GM18511 (cell line): ENCODE measurements at regions not wholly inside any gene's neighbourhood (a gene's known extent, or its start where the extent isn't known, plus 50 kb on each side); places are given as distances from the start of the nearest gene placed in this dataset.
A peak's percentile ranks its signal among the peaks of the same experiment; 100 is the strongest.

ENCODE experiments used
- ATAC-seq: cut with Tn5 transposase; IDR thresholded peaks from one replicate; pipeline ENCODE4 v1.9.1; 2021; ENCODE audit warnings: mild to moderate bottlenecking, moderate library complexity; ENCODE audit not compliant: unreplicated experiment

DNA sequence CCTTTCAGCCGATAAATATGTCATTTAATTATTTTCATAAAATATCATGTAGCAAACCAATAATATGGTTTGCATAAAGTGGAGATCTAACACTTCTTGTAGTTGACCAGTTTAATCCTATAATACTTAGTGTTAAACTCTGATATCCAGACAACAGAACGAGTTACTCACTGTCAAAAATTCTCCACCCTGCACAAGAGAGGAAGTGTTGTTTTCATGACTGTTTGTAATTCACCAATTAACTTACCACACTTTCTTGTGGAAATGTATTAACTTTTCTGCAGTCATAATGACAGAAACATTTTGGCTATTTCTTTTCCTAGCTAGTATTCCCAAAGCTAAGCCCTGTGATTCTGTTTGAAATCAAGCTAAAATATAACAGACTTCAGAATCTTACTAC is 555.3 kb upstream of the FTMT start:
- no peak for ATAC-seq

DNA sequence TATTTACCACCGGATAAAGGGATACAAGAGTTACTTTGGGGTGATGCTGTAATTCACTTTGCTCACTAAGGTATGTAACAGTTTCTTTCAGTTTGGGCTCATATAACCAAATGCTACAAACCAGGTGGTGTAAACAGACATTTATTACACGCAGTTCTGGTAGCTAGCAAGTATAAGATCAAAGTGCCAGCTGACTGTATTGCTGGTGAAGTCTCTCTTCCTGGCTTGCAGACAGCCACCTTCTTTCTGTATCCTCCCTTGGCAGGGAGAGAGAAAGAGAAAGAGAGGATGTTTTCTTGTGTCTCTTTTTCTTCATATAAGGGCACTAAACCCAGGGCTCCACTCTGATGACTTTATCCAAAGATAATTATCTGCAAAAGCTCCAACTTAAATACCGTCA is 552.5 kb upstream of the FTMT start:
- no peak for ATAC-seq

DNA sequence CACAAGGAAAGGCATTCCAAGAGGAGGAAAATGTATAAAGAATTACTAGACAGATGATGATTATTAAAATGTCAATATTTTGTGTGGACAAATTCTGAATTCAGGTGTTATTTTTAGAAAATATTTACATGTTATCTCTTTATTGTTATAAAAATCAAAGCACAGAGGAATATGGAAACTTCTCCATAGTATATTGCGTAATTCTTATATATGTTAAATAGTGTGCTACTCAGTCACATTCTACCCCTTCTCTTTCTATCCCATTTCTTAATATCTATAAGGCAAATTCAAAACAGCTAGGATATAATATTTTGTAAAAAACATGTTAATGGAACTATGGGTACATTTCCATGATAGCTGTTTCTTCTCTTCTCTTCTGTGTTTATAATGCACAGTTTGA is 546.8 kb upstream of the FTMT start:
- no peak for ATAC-seq

DNA sequence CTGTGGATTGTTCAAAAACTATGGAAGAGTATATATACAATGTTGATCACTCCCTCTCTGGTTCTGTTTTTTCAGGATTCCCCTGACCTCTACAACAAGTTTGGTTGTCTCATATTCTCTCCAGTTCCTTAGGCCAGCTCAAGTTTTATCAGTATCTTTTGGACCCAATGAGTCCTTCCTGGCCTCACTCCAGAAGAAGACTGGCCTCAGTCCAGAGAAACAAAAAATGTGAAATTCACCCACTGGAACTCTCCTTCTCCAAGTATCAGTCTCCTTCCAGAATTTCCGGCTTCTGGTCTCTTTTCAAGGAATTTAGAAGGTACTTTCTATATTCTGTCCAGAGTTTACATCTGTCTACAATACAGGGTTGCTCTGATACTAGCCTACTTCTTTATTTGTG is 537.8 kb upstream of the FTMT start:
- no peak for ATAC-seq

DNA sequence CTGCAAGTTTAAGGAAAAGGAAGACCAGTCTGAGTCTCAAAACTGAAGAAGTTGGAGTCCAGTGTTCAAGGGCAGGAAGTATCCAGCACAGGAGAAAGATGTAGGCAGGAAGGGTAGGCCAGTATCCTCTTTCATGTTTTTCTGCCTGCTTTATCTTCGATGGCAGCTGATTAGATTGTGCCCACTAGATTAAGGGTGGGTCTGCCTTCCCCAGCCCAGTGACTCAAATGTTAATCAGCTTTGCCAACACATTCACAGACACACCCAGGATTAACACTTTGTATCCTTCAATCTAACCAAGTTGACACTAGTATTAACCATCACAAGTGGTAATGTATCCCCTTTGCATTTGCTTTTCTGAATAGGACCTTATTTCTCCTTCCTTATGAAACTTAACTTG is 535.9 kb upstream of the FTMT start:
- no peak for ATAC-seq

DNA sequence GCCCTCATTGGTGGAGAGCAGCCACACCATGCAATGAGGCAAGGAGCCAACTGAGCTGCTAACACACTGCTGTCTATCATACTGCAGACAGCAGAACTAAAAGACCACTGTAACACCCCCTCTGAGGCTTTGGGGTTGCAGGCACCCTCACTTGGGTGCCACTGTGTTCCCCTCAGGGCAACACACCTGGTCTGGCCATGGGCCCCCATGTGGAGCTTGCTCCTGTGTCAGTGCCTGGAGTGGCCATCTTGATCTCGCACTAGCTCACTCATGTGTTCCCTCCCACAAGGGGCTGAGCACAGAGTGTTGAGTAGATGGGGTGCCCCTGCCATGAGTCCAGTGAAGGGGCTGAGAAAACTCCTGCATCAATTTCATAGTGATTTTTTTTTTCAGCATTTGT is 532.4 kb upstream of the FTMT start:
- no peak for ATAC-seq

DNA sequence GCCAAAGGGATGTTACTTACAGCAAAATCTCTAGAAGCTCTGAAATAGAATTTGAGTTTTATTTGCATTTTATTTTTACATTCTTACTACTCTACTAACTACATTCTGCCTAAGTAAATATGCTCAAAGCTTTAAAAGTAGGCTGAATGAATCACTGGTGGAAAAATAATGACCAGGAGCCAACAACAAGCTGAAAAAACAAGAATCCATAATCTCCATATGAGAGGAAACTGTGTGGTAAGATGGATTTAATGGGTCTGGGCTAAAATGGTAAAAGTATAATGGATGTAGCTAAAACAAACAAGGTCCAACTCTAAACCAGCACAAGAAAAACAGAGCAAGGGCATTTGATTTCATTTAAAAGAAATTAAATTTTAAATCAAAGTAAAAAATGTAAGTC is 525.8 kb upstream of the FTMT start:
- no peak for ATAC-seq

DNA sequence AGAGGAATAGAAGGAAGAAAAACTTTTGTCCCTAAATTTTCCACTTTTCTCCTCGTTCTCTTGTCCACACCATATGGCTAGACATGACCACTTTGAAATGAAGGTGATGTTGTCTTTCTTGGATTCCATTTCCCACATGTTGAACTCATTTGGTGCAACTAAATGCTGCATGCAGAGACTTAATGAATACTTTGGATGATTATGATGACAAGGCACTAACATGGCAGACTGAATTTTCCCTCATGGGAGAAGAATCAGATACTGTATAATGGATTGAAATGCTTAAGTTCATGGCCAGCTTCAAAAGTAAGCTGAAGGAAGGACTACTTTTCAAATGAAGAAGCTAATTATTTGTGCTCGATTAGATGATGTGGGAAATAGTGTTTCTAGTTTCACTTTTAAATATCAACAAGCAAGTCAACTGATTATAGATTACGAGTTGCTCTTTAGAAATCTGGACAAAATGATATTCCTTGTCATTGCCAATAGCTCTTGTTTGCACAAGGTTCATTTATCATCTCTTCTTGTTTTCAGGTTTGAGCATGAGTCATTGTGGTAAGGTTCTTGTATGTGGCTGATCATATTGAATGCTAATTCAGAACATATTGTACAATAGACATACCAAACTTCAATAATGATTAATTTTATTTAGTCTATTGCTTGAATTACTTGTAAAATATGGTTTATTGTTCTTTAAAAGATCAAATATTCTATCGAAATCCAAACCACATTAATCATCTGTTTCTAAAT is 501.3 kb upstream of the FTMT start:
- no peak for ATAC-seq

DNA sequence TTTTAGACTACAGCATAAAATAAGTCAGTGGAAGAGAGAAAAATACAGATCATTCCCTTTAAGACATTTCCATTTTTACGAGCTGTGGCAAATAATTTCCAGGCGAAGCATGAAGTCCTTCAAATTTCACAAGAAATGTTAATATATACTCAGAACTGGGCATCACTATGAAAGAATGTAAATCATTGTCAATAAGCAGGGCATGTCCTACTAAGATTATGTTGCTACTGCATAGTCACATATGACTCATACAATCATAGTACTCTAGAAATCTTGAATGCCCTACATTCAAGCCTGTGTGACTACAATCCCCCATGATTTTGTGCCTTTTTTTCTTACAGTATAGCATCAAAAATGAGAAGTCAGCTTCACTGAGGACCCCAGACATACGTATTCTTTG is 485.2 kb upstream of the FTMT start:
- ATAC-seq = no peak

DNA sequence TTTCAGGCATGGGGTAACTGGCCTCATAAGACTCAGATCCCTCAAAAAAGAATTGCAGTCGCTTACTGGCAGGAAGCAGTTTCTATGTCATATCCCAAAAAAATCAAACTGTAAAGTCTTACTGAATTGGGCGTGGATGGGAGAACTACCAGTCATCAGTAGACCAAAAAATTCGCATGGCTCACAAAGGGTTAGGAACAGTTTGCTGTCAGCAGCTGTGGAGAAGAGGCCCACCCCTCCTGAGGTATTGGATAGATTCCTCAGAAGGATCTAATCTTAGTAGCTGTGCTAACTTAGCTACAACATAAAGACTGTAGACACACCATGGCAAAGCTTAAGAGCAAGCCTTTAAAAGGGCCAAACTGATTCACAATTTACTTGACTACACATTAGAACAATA is 478.3 kb upstream of the FTMT start:
- ATAC-seq = no peak

DNA sequence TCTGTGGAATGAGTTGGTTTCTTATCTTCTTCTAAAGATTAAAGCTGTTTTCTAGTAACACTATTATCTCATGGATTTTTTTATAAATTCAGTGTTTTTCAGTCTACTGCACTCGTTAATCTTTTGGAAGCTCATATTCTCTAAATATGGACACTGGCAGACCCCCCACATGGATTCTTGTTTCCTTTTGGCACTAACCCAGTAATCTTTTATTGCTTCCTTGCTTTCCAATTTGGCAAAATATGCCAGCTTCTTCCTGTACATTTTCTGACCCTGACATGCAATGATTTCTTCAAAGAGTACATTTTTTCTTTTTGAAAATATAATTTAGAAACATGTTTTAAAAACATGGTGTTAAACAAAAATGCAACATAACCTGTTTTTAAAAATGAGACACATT is 474.2 kb upstream of the FTMT start:
- no peak for ATAC-seq

DNA sequence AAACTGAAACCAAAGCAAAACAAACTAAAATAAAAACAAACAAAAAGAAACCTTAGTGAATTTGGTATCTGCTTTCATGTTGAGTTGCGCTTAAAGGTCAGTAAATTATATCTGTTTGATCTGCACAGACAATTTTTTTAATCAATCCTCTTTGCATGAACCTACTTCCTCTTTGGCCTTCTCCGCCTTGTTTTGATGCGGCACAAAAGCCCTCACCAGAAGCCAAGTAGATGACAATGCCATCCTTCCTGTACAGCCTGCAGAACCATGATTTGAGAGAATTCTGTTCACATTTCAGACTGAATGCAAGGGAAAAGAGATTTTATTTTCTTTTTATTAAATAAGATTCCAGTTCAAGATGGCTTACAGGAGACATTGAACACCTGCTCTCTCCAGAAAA is 473.6 kb upstream of the FTMT start:
- ATAC-seq = no peak

DNA sequence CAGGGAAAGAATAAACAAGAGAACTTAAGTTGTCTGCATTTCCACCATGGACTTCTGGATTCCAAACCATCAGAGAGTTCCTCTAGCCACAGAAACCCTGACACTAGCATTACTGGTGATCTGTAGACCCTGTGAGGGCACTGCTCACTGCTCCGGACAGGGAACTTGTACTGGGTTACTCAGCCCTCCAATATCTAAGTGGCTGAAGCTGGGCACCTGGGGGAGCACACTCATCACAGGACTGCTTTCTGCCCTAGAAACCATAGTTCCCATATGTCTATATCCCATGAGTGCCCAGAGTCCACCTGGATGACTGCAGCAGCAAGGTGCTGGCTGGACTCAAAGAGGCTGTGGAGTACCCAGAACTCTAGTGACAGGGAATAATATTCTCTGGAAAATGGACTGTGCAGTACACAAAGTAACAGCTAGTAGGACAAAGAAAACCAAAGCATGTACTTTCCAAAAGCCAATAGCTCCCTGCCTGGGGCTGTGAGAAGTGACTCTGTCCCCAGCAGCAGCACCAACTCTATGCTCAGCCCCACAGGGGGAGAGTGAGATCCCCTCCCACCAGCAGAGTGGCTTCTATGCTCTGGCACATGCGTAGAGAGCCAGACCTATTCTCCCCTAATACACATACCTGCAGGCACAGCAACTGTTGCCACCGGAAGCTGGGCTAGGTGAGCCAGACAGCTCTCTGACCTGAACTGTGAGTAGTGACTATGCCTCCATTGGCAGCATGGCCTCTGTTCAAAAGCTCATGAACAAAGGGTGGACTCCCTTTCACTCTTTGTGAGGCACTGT is 472.9 kb upstream of the FTMT start:
- ATAC-seq = no peak

DNA sequence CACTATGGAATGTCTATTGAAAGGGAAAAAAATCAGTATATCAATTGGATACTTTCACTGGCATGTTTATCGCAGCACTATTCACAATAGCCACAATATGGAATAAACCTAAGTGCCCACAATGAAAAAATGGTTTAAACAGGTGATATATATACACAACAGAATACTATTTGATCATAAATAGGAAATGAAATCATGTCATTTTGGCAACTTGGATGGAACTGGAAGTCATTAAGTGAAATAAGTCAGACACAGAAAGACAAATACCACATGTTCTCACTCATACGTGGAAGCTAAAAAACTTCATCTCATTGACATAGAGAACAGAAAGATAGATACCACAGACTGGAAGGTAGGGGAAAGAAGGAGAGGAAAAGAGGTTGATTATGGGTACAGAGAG is 471.6 kb upstream of the FTMT start:
- ATAC-seq = no peak

DNA sequence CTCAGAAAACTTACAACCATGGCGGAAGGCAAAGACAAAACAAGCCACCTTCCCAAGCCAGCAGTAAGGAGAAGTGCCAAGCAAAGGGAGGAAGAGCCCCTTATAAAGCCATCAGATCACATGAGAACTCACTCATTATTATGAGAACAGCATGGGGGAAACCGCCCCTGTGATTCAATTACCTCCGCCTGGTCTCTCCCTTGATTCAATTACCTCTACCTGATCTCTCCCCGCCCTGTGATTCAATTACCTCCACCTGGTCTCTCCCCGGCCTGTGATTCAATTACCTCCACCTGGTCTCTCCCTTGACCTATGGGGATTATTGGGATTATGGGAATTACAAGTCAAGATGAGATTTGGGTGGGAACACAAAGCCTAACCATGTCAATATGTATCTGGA is 467.3 kb upstream of the FTMT start:
- ATAC-seq = no peak

DNA sequence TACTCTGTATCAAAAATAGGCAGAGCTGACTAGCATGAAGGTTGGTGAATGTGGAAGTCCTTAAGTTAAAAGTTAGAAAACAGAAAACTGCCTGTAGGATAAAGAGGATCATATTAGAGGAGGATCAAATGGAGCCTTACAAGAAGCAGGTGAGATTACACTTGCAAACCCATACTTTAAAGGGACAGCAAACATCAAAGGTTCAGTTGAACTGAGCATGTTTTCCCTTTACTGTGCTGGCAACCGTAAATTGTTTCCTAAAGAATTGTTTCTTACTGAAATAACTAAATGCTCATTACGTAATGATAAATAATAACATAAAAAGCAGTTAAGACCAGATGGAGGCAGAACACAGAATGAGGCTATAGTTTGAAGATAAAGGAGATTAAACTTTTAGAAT is 465.3 kb upstream of the FTMT start:
- ATAC-seq = no peak

DNA sequence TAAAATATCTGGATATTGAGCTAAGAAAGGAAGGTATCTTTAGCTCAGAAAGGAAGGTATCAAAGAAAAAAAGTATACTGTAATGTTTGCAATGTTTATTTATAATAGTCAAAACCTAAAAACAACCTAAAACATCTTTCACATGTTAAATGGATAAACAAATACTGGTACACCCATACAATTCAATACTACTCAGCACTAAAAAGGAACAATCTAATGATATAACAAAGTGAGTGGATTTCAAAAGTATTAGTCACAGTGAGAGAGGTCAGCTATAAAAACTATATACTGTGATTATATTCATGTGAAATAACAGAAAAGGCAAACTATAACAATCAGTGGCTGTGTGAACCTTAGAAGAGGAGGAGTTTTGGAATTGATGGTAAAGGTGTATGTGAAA is 455.0 kb upstream of the FTMT start:
- no peak for ATAC-seq

DNA sequence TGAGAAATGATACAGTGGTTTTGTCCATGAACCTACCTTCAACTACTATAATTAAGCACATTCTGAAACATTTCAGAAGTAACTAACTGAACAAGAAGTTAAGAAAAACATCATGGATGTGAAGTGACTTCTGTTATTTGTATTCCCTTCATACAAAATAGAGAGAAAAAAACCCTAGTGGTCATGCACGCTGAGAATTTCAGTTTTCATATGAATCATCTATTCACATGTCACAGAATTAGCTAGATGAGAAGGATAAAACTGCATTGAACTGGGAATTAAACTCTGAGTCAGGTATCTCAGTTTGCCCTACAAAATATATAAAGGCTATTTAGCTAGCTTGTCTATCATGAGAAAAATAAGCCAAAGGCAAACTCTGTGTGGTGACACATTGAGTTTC is 451.8 kb upstream of the FTMT start:
- peak; percentile 94 for ATAC-seq

DNA sequence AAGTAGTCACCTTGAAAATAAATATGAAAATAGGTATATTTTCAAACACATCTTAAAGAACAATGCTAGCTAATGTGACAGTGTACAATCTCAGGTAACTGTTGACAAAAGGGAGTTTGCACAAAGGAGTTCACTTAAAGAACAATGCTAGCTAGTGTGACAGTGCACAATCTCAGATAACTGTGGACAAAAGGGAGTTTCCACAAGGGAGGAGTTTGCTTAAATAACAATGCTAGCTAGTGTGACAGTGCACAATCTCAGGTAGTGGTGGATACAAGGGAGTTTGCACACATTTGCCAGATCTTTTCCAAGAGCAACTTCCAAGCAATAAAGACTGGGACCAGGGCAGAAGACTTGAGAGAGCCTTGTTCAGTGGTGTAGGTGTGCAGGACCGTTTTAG is 442.9 kb upstream of the FTMT start:
- ATAC-seq = no peak

DNA sequence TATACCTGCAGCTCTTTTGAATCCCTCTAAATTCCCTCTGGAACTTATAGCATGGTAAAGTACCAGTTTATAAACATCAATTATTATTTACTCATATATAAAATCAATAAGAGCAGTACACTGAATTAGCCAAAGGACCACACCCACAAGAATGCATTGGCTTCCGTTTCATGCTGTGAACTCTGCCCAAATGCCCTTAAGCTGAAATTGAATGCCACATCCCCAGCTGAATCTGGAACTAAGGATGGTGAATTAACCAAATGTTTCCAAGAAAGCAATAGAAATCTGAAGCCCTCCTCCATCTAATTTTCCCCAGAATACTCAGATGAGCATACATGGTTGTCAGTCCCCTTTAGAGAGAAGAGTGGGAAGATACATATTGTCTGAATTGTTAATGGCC is 436.4 kb upstream of the FTMT start:
- ATAC-seq = no peak

DNA sequence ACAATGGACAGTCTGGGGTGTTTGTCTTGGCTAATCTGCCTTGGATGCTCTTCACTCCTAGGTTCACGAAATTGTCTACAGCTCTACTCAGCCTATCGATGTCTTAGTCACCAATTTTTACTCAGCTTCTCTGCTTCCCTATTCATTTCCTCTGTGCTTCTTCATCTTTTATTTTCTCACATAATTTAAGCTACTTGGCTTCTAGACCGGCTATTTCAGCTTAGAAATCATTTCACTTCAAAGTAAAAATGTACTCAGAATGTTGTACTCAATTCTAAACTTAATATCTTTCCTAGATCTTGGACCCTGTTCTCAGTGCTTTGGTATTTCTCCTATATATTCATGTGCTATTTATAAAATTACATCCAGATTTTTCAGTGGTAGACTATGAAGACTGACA is 430.0 kb upstream of the FTMT start:
- ATAC-seq = no peak

DNA sequence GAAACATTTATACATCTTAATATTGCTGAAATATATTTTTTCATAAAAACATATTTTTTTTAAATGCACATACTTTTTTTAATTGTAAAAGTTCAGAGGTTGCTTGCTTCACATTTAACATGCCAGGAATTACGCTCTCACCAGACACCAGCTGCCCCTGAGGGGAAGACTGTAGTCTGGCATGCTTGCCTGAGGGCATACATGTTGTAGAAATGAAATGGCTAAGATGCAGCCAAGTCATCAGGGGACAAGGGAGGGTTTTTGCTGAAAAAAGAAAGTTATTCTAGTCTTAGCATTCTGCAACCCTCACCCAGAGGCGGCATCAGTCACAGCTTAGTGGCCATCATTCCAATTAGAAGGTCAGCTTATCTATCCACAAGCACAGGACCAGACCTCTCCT is 426.7 kb upstream of the FTMT start:
- ATAC-seq = no peak

DNA sequence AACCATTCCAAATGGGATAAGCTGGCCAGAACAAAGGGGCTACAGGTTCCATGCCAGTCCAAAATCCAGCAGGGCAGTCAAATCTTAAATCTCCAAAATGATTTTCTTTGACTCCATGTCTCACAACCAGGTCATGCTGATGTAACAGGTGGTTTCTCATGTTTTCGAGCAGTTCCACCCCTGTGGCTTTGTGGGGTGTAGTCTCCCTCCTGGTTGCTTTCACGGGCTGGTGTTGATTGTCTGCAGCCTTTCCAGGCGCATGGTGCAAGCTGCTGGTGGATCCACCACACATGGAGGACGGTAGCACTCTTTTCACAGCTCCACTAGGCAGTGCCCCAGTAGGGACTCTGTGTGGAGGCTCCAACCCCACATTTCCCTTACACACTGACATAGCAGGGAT is 425.5 kb upstream of the FTMT start:
- no peak for ATAC-seq
